T-helper 2 cell treated with Interferon-gamma antibody and Interleukin-4, amounts not matched to agents 5 μg/mL and 100 μg/mL, for 36 hours (primary cell): ENCODE measurements at regions not wholly inside any gene's neighbourhood (a gene's known extent, or its start where the extent isn't known, plus 50 kb on each side); places are given as distances from the start of the nearest gene placed in this dataset.
"Not testable (repeated sequence)": the region's sequence is repeated elsewhere in the genome, so short reads cannot be mapped to it uniquely, and the experiment has no call there.

ENCODE experiments used
- DNase-seq: peaks from one replicate; pipeline ENCODE4 v3.0.0; 2021; ENCODE audit warnings: low spot score
- H3K27ac Mint-ChIP-seq: one replicate; pipeline ENCODE4 v1.8.0; 2021; ENCODE audit warnings: mild to moderate bottlenecking, mixed read lengths
- H3K27me3 Mint-ChIP-seq: one replicate; pipeline ENCODE4 v1.8.0; 2021; ENCODE audit warnings: low read depth, mixed read lengths
- H3K36me3 Mint-ChIP-seq: one replicate; pipeline ENCODE4 v1.8.0; 2021; ENCODE audit warnings: low read depth, mixed read lengths
- H3K4me1 Mint-ChIP-seq: one replicate; pipeline ENCODE4 v1.8.0; 2021; ENCODE audit warnings: low read depth, mixed read lengths
- H3K4me3 Mint-ChIP-seq: one replicate; pipeline ENCODE4 v1.8.0; 2022; ENCODE audit warnings: mild to moderate bottlenecking, moderate library complexity, mixed read lengths
- H3K9me3 Mint-ChIP-seq: one replicate; pipeline ENCODE4 v1.8.0; 2021; ENCODE audit warnings: mixed read lengths

- Mint-ChIP-seq H3K4me3 (no peak overlapping the region), H3K9me3 (no peaks in the 10 kb centered on the region), H3K36me3 (no peaks in the 10 kb centered on the region), H3K27ac (no peak overlapping the region), H3K27me3 (peaks cover 11% of the 10 kb centered on the region), H3K4me1 (peaks cover 4% of the 10 kb centered on the region)
- no peak for DNase-seq
Measured at GRCh38 chr3:194031867-194032635, 103.9 kb upstream of the HES1 start.

DNA sequence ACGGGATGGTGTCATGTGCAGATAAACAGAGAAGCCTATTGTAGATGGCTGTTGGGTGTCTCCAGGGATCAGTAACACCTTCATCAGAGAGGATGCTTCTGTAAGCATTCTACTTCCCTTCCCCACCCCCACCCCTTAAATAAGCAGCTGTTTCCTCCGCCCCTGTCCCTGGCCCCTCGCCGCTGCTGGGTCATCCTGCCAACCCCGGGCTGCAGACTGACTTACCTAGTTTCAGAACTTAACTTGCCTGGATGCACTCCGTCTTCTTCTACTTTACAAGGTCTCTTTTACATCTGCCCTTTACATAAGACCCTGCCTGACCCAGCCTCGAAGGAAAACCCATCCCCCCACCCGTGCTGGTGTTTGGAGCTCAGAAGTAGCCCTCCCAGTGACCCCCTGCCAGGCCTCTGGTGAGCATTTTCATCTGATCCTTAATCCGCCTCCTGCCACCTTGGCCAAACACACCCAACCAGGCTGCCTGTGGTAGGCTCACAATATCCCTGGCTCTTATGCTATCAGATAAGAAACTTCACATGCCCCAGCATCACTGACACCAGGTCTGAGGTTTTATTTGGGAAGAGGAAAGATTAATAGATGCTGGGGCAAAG, 103.0 kb upstream of the HES1 start:
- Mint-ChIP-seq H3K9me3 (no peaks in the 10 kb centered on the region), H3K27me3 (peaks cover 9% of the 10 kb centered on the region), H3K4me1 (peaks cover 4% of the 10 kb centered on the region), H3K27ac (no peak overlapping the region), H3K36me3 (no peaks in the 10 kb centered on the region), H3K4me3 (no peak overlapping the region)
- no peak for DNase-seq

GRCh38 chr3:194034346-194035336, 101.3 kb upstream of the HES1 start:
- no peak for DNase-seq
- Mint-ChIP-seq H3K9me3 (no peaks in the 10 kb centered on the region), H3K36me3 (no peaks in the 10 kb centered on the region), H3K27ac (no peak overlapping the region), H3K4me3 (no peak overlapping the region), H3K27me3 (peaks cover 9% of the 10 kb centered on the region), H3K4me1 (peaks cover 4% of the 10 kb centered on the region)

DNA sequence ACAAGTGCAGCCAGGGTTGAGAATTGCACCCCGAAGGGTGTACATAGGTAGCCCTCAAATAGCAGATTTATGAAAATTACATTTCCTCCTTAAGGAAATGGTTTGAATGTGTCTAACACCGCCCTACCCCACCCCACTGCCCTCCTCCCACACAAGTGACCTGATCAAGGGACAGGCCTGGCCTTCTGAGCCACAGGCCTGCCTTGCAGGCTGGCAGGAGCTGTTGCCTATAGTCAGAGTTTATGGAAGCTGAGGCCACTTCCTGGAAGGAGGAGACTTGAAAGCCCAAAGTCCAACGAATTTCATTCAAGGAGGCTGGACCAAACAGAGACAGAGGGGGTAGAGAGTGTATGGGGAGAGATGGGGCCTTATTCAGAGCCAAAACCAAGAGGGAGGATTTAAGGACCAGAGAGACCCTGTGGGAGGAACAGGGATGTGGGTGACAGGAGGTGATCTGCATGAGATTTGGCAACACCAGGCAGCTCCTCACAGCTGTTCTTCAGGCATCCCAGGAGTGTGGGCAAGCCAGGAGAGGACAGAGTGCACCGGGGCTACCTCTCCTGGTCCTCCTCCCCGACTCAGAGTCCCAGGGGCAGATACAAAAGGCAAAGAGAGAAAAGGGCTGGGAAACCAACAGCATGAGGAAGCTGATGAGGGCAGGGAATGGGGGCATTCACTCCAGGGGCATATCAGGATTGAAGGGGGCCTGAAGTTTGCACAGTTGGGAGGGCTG, 100.4 kb upstream of the HES1 start:
- Mint-ChIP-seq H3K4me1 (peaks cover 4% of the 10 kb centered on the region), H3K9me3 (no peaks in the 10 kb centered on the region), H3K4me3 (no peak overlapping the region), H3K36me3 (no peaks in the 10 kb centered on the region), H3K27me3 (peaks cover 9% of the 10 kb centered on the region), H3K27ac (no peak overlapping the region)
- DNase-seq: no peak

DNA sequence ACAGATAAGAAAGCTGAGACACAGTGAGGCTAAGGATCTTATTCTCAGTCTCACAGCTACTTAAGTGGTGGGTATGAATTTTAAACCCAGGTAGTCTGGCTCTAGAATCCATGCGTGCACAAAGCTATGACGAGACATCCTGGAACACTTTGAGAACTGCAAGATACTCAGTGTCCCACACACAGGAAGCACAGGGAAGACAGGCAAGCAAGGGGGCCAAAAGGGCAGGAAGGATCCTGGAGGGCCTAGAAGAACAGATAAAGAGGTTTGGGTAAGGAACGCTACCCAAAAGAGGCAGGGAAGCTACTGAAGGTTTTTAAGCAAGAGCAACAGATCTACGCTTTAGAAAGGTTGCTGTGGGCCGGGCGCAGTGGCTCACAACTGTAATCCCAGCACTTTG, 99.1 kb upstream of the HES1 start:
- Mint-ChIP-seq H3K27ac (no peak overlapping the region), H3K27me3 (peaks cover 9% of the 10 kb centered on the region), H3K4me3 (no peak overlapping the region), H3K36me3 (no peaks in the 10 kb centered on the region), H3K9me3 (no peaks in the 10 kb centered on the region), H3K4me1 (peaks cover 4% of the 10 kb centered on the region)
- DNase-seq: no peak

GRCh38 chr3:194038346-194038745, 97.6 kb upstream of the HES1 start:
- H3K27ac Mint-ChIP-seq, H3K27me3 Mint-ChIP-seq, DNase-seq, H3K4me1 Mint-ChIP-seq, H3K9me3 Mint-ChIP-seq, H3K4me3 Mint-ChIP-seq, H3K36me3 Mint-ChIP-seq: not testable (repeated sequence)

DNA sequence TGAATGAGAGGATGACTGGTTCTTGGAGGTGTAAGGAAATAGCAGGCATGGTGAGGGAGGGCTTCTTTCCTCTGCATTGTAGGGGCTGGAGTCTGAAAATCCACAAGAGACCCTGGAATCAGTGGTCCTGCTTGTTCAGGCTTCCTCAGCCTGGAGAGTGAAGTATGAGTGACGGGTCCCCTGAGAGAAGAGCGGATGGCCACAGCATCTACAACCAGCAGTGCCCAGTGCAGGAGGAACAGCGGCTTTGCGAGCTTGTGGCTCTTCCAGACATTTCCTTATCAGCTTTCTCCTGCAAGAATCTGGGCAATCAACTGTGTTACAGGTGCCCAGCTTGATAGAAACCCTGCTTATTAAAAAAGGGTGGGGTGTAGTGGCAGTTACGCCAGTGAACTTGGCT, 97.0 kb upstream of the HES1 start:
- Mint-ChIP-seq H3K36me3 (no peaks in the 10 kb centered on the region), H3K4me3 (no peak overlapping the region), H3K27me3 (peaks cover 10% of the 10 kb centered on the region), H3K27ac (no peak overlapping the region), H3K4me1 (no peaks in the 10 kb centered on the region), H3K9me3 (no peaks in the 10 kb centered on the region)
- DNase-seq: no peak

DNA sequence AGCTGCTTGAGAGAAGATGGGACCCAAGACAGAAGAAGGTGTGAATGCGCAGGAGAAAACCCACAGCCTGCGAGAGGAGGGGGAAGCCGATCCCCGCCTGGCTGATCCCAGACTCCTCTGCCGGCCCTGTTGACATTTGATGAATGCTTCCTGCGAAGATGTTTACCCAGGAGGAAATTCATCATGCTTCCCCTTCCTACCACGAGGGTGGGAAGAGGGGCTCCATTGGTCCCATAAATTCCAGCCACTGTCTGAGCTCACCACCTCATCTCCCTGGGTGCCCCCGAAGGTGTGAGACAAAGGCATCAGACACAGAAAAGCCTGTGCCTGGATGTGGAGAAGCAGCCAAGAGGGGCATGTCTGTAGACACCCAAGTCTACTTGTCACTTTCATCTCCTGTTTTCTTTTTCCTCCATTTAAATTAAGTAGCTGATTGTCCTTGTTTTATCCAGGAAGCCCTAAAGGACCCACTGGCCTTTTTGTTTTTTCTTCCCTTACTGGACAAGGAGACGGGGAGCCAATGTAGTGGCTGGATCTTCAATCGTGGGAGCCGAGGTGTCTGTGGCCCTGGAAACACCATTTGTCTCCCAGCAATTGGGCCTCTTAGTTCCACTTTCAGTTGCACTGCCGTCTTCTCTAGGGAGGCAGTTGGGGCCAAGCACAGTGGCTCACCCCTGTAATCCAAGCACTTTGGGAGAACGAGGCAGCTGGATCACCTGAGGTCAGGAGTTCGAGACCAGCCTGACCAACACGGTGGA, 95.3 kb upstream of the HES1 start:
- no peak for DNase-seq
- H3K27ac Mint-ChIP-seq: no peak overlapping the region
- H3K27me3 Mint-ChIP-seq: peaks cover 6% of the 10 kb centered on the region
- H3K36me3 Mint-ChIP-seq: no peaks in the 10 kb centered on the region
- H3K9me3 Mint-ChIP-seq: no peaks in the 10 kb centered on the region
- H3K4me1 Mint-ChIP-seq: no peaks in the 10 kb centered on the region
- no peak overlapping the region for H3K4me3 Mint-ChIP-seq

- H3K4me1 Mint-ChIP-seq: no peaks in the 10 kb centered on the region
- H3K36me3 Mint-ChIP-seq: no peaks in the 10 kb centered on the region
- no peak overlapping the region for H3K27ac Mint-ChIP-seq
- no peak overlapping the region for H3K4me3 Mint-ChIP-seq
- peaks cover 6% of the 10 kb centered on the region for H3K27me3 Mint-ChIP-seq
- H3K9me3 Mint-ChIP-seq: no peaks in the 10 kb centered on the region
- no peak for DNase-seq
Measured at GRCh38 chr3:194042927-194043326, 93.0 kb upstream of the HES1 start.

DNA sequence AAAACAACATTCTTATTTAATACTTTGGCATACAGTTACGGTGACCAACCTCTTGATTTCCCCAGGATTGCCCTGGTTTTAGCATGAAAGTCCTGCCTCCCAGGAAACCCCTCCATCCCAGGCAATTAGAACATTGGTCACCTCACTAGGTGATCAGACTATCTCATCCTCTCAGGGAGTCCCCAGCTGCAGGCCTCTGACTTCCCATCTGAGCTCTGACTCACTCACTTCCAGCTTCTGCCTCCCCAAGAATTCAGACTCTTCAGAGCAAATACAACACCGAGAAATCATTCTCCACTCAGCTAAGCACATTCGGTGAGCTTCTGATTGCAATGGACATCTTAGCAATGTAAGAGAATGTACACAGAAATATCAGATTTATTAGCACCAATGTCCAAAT, 92.4 kb upstream of the HES1 start:
- H3K36me3 Mint-ChIP-seq: no peaks in the 10 kb centered on the region
- H3K9me3 Mint-ChIP-seq: no peaks in the 10 kb centered on the region
- peaks cover 6% of the 10 kb centered on the region for H3K27me3 Mint-ChIP-seq
- no peak overlapping the region for H3K4me3 Mint-ChIP-seq
- H3K4me1 Mint-ChIP-seq: no peaks in the 10 kb centered on the region
- H3K27ac Mint-ChIP-seq: no peak overlapping the region
- DNase-seq: no peak

GRCh38 chr3:194045289-194045688, 90.7 kb upstream of the HES1 start:
- Mint-ChIP-seq H3K27me3 (peaks cover 16% of the 10 kb centered on the region), H3K9me3 (peaks cover 3% of the 10 kb centered on the region), H3K27ac (no peak overlapping the region), H3K4me3 (no peak overlapping the region), H3K4me1 (no peaks in the 10 kb centered on the region), H3K36me3 (no peaks in the 10 kb centered on the region)
- no peak for DNase-seq

GRCh38 chr3:194045919-194046318, 90.0 kb upstream of the HES1 start:
- no peak overlapping the region for H3K4me3 Mint-ChIP-seq
- H3K27ac Mint-ChIP-seq: no peak overlapping the region
- H3K4me1 Mint-ChIP-seq: no peaks in the 10 kb centered on the region
- peaks cover 17% of the 10 kb centered on the region for H3K27me3 Mint-ChIP-seq
- peaks cover 10% of the 10 kb centered on the region for H3K9me3 Mint-ChIP-seq
- DNase-seq: no peak
- H3K36me3 Mint-ChIP-seq: no peaks in the 10 kb centered on the region

DNA sequence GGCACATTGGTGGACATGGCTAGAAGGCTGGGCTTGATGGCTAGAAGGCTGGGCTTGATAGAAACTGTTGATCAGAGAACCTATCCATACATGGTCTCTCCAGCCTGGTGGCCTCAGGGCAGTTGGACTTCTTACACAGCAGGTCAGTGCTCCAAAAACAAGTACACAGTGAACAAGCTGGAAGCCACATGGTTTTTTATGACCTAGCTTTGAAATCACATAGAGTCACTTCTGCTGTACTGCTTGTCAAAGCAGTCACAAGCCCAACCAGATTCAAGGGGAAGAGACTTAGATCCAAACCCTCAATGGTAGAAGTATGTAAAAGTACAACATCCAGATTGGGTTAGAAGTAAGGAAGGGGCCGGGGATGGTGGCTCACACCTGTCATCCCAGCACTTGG, 89.4 kb upstream of the HES1 start:
- Mint-ChIP-seq H3K4me3 (no peak overlapping the region), H3K27me3 (peaks cover 17% of the 10 kb centered on the region), H3K27ac (no peak overlapping the region), H3K4me1 (no peaks in the 10 kb centered on the region), H3K36me3 (no peaks in the 10 kb centered on the region), H3K9me3 (peaks cover 15% of the 10 kb centered on the region)
- DNase-seq: no peak
